ENCODE measurements at regions not wholly inside any gene's neighbourhood (a gene's known extent, or its start where the extent isn't known, plus 50 kb on each side); places are given as distances from the start of the nearest gene placed in this dataset.
"Not testable (repeated sequence)": the region's sequence is repeated elsewhere in the genome, so short reads cannot be mapped to it uniquely, and the experiment has no call there.

GRCh38 chr14:101292448-101292847 lies 268.8 kb upstream of the DIO3 start:
- no peak for DNase-seq
- H3K4me1 Mint-ChIP-seq: no peaks in the 10 kb centered on the region
- peaks cover 0 to 4% (median 0%) of the 10 kb centered on the region in 3 donors for H3K36me3 Mint-ChIP-seq
- H3K27me3 Mint-ChIP-seq (ENCODE audit: low read depth in 3 of 3): peaks cover 2 to 11% (median 8%) of the 10 kb centered on the region in 3 donors
- H3K9me3 Mint-ChIP-seq: peaks cover 0 to 10% (median 6%) of the 10 kb centered on the region in 6 donors
- no peak overlapping the region for H3K27ac Mint-ChIP-seq
- no peak overlapping the region for H3K4me3 Mint-ChIP-seq

DNA sequence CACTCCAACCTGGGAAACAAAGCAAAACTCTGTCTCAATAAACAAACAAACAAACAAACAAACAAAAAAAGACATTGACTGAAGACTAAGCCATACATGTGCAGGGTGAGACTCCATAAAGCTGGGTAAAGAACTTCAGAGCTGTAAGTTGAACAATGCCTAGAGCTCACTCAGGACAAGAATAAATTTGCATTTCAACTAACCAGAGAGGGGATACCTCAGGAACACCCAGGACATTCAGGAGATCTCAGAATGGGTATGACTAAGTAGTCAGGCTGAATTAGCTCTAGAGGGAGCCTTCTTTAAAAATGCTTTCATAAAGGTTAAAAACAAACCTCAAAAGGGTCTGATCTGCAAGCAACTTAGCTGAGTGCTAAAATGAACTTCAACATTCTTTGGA lies 267.7 kb upstream of the DIO3 start:
- peaks cover 0 to 10% (median 6%) of the 10 kb centered on the region in 6 donors for H3K9me3 Mint-ChIP-seq
- H3K4me3 Mint-ChIP-seq: no peak overlapping the region
- DNase-seq: no peak
- no peaks in the 10 kb centered on the region for H3K4me1 Mint-ChIP-seq
- no peak overlapping the region for H3K27ac Mint-ChIP-seq
- peaks cover 0 to 4% (median 0%) of the 10 kb centered on the region in 3 donors for H3K36me3 Mint-ChIP-seq
- peaks cover 5 to 12% (median 6%) of the 10 kb centered on the region in 3 donors for H3K27me3 Mint-ChIP-seq (ENCODE audit: low read depth in 3 of 3)

DNA sequence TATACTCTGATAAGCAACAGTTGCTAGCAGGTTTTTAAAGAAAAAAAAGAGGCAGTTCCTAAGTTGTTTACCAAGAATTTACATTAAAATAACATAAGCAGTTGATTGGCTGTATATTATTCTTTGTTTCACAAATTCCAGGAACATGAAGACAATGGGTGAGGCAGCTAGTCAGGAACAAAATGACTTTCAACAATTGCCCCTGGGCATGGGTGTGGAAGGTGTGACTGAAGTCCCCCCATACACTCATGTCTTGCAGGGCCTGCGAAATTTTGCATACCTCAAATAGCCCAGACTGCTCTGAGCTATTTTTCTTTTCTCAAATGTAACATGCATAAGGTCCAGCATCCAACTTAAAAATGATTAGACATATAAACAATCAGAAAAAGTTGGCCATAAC lies 267.2 kb upstream of the DIO3 start:
- Mint-ChIP-seq H3K4me3 (no peak overlapping the region), H3K4me1 (no peaks in the 10 kb centered on the region), H3K27me3 (ENCODE audit: low read depth in 3 of 3) (peaks cover 5 to 12% (median 6%) of the 10 kb centered on the region in 3 donors), H3K27ac (no peak overlapping the region), H3K36me3 (peaks cover 0 to 4% (median 0%) of the 10 kb centered on the region in 3 donors), H3K9me3 (peaks cover 0 to 10% (median 6%) of the 10 kb centered on the region in 6 donors)
- no peak for DNase-seq

DNA sequence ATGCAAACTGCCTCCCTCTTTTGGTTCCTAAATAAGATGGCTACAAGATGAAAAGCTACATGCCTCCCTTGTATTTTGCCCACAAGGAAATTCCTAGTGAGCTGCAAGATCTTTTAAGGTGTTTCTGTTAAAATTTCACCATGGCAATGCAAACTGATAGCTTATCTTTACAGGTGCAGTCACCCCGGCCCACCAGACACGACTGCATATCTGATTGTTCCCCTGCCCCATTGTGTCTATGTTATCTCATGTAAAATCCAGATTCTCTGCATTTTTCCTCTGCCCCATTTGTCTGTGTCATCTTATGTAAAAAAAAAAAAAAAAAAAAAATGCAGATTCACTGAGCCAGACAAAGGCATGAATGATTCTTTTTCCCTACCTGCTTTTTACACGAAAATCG lies 261.5 kb upstream of the DIO3 start:
- Mint-ChIP-seq H3K9me3 (peaks cover 1 to 10% (median 5%) of the 10 kb centered on the region in 6 donors), H3K27me3 (ENCODE audit: low read depth in 3 of 3) (peaks cover 8 to 13% (median 8%) of the 10 kb centered on the region in 3 donors)
- not testable (repeated sequence) for H3K4me1 Mint-ChIP-seq, DNase-seq, H3K27ac Mint-ChIP-seq, H3K4me3 Mint-ChIP-seq, H3K36me3 Mint-ChIP-seq

GRCh38 chr14:101301011-101301410 lies 260.3 kb upstream of the DIO3 start:
- Mint-ChIP-seq H3K36me3 (peaks cover 0 to 4% (median 0%) of the 10 kb centered on the region in 3 donors), H3K27ac (no peak overlapping the region), H3K4me3 (no peak overlapping the region), H3K4me1 (no peaks in the 10 kb centered on the region), H3K9me3 (peaks cover 1 to 10% (median 5%) of the 10 kb centered on the region in 6 donors), H3K27me3 (ENCODE audit: low read depth in 3 of 3) (peaks cover 6 to 13% (median 8%) of the 10 kb centered on the region in 3 donors)
- no peak for DNase-seq

DNA sequence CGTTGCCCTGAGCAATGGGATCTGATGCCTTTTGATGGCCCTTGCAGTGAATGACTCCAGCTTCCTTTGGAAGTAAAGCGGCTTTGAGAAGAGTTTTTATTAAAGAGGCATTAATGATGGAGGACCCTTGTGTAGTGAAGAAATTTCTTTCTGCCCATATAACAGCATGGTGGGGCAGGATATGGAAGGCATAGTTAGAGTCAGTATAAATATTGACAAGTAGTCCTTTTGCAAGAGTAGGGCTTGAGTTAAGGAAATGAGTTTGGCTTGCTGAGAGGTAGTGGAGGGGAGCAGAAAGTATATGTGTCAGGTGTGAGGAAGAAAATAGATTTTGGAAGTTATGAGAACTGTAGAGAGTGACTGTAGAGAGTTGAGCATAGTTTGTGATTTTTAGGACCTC lies 254.1 kb upstream of the DIO3 start:
- not testable (repeated sequence) for H3K27ac Mint-ChIP-seq; H3K4me3 Mint-ChIP-seq; H3K36me3 Mint-ChIP-seq; H3K9me3 Mint-ChIP-seq; DNase-seq; H3K4me1 Mint-ChIP-seq; H3K27me3 Mint-ChIP-seq (ENCODE audit: low read depth in 3 of 3)

- H3K36me3 Mint-ChIP-seq, DNase-seq, H3K27ac Mint-ChIP-seq, H3K4me1 Mint-ChIP-seq, H3K4me3 Mint-ChIP-seq: not testable (repeated sequence)
- H3K9me3 Mint-ChIP-seq: peaks cover 0 to 12% (median 5%) of the 10 kb centered on the region in 6 donors
- H3K27me3 Mint-ChIP-seq (ENCODE audit: low read depth in 3 of 3): peaks cover 6 to 16% (median 7%) of the 10 kb centered on the region in 3 donors
These were observed 250.1 kb upstream of the DIO3 start for GRCh38 chr14:101311186-101311585.

DNA sequence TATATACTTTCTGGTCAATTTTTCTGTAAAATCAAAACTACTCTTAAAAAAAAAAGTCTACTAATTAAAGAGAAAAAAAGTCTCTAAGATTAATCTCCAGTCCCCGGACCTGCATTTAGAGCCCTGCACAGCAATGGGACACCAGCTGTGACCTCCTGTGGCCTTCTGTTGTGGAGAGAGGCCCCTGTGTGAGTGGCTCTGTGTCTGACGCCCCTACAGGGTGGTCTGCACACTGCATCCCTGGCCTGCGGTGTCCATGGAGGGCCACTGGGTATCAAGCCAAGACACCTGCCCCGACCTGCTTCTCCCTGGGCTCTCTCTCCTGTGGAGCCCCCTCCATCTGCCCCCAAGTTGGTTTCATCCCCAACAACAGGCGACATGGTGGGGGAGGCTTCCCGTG lies 248.0 kb upstream of the DIO3 start:
- H3K4me3 Mint-ChIP-seq: no peak overlapping the region
- H3K9me3 Mint-ChIP-seq: peaks cover 0 to 19% (median 5%) of the 10 kb centered on the region in 6 donors
- H3K27me3 Mint-ChIP-seq (ENCODE audit: low read depth in 3 of 3): peaks cover 7 to 16% (median 11%) of the 10 kb centered on the region in 3 donors
- no peaks in the 10 kb centered on the region for H3K4me1 Mint-ChIP-seq
- H3K27ac Mint-ChIP-seq: no peak overlapping the region
- DNase-seq: no peak
- H3K36me3 Mint-ChIP-seq: peaks cover 0 to 3% (median 0%) of the 10 kb centered on the region in 3 donors

- H3K36me3 Mint-ChIP-seq: no peaks in the 10 kb centered on the region
- no peak for DNase-seq
- peaks cover 0 to 19% (median 5%) of the 10 kb centered on the region in 6 donors for H3K9me3 Mint-ChIP-seq
- no peak overlapping the region for H3K4me3 Mint-ChIP-seq
- peaks cover 5 to 17% (median 9%) of the 10 kb centered on the region in 3 donors for H3K27me3 Mint-ChIP-seq (ENCODE audit: low read depth in 3 of 3)
- no peak overlapping the region for H3K27ac Mint-ChIP-seq
- no peaks in the 10 kb centered on the region for H3K4me1 Mint-ChIP-seq
These were observed 245.4 kb upstream of the DIO3 start for GRCh38 chr14:101315802-101316296.

DNA sequence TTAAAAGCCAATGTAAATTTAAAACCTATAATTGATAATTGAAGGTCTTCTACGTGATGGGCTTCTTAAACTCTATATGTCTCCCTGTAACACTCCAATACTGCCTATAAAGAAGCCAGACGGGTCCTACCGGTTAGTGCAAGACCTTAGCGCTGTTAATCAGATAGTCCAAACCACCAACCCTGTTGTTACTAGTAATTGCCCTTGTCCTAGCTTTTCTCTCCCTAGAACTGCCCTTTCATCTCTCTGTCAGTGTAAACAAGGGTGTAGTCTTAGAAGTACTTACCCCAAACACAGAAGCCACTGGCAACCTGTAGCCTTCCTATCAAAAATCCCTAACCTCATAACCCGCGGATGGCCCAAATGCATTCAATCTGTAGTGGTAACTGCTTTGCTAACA lies 243.0 kb upstream of the DIO3 start:
- H3K27ac Mint-ChIP-seq: no peak overlapping the region
- no peak for DNase-seq
- H3K36me3 Mint-ChIP-seq: peaks cover 0 to under 1% (median 0%) of the 10 kb centered on the region in 3 donors
- H3K9me3 Mint-ChIP-seq: peaks cover 0 to 22% (median 5%) of the 10 kb centered on the region in 6 donors
- no peaks in the 10 kb centered on the region for H3K4me1 Mint-ChIP-seq
- no peak overlapping the region for H3K4me3 Mint-ChIP-seq
- peaks cover 6 to 12% (median 9%) of the 10 kb centered on the region in 3 donors for H3K27me3 Mint-ChIP-seq (ENCODE audit: low read depth in 3 of 3)

GRCh38 chr14:101320396-101320795 lies 240.9 kb upstream of the DIO3 start:
- no peaks in the 10 kb centered on the region for H3K4me1 Mint-ChIP-seq
- H3K27me3 Mint-ChIP-seq (ENCODE audit: low read depth in 3 of 3): peaks cover 6 to 8% (median 6%) of the 10 kb centered on the region in 3 donors
- DNase-seq: no peak
- no peak overlapping the region for H3K27ac Mint-ChIP-seq
- H3K36me3 Mint-ChIP-seq: peaks cover 0 to 9% (median 0%) of the 10 kb centered on the region in 3 donors
- no peak overlapping the region for H3K4me3 Mint-ChIP-seq
- H3K9me3 Mint-ChIP-seq: peaks cover 0 to 35% (median 10%) of the 10 kb centered on the region in 6 donors

GRCh38 chr14:101322223-101322622 lies 239.1 kb upstream of the DIO3 start:
- no peak for DNase-seq
- Mint-ChIP-seq H3K27me3 (ENCODE audit: low read depth in 3 of 3) (peaks cover 1 to 7% (median 5%) of the 10 kb centered on the region in 3 donors), H3K36me3 (peaks cover 0 to 9% (median 0%) of the 10 kb centered on the region in 3 donors), H3K9me3 (peaks cover 0 to 20% (median 7%) of the 10 kb centered on the region in 6 donors), H3K4me1 (no peaks in the 10 kb centered on the region), H3K27ac (no peak overlapping the region), H3K4me3 (no peak overlapping the region)

- H3K27ac Mint-ChIP-seq: no peak overlapping the region
- peaks cover 0 to 20% (median 7%) of the 10 kb centered on the region in 6 donors for H3K9me3 Mint-ChIP-seq
- H3K4me1 Mint-ChIP-seq: no peaks in the 10 kb centered on the region
- peaks cover 1 to 8% (median 5%) of the 10 kb centered on the region in 3 donors for H3K27me3 Mint-ChIP-seq (ENCODE audit: low read depth in 3 of 3)
- peaks cover 0 to 9% (median 0%) of the 10 kb centered on the region in 3 donors for H3K36me3 Mint-ChIP-seq
- H3K4me3 Mint-ChIP-seq: no peak overlapping the region
- no peak for DNase-seq
These were observed 238.2 kb upstream of the DIO3 start for GRCh38 chr14:101323111-101323510.

DNA sequence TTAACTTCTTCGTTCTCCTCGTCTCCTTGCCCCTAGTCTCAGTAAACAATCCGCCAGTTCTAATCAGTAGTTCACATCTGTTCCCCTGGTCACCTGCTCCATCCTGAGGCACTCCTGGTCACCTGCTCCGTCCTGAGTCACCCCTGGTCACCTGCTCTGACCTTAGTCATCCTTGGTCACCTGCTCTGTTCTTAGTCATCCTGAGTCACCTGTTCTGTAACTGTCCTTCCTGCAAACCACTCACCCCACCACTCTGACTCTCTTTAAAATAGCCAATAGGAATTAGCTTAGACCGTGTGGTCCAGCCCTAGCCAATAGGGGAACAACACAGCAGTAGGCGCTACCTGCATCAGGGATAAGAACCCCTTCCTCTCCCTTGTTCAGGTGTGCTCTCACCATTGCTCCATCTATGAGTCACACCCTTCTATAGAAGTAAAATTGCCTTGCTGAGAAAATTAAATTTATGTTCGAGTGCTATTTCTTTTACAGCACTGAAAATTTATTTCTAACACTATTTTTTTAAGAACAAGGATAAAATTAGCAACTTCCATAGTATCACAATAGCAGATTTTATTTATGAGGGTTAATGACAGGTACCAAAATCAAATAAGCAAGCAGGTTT lies 237.6 kb upstream of the DIO3 start:
- peaks cover 0 to 20% (median 7%) of the 10 kb centered on the region in 6 donors for H3K9me3 Mint-ChIP-seq
- not testable (repeated sequence) for H3K4me1 Mint-ChIP-seq, H3K4me3 Mint-ChIP-seq, H3K27ac Mint-ChIP-seq, DNase-seq, H3K36me3 Mint-ChIP-seq
- H3K27me3 Mint-ChIP-seq (ENCODE audit: low read depth in 3 of 3): peaks cover 1 to 10% (median 5%) of the 10 kb centered on the region in 3 donors

All from immature natural killer cell (primary cell).